HepG2 (cell line): ENCODE measurements at regions not wholly inside any gene's neighbourhood (a gene's known extent, or its start where the extent isn't known, plus 50 kb on each side); places are given as distances from the start of the nearest gene placed in this dataset.

ENCODE experiments used
- ATAC-seq: fragments of 200-7000 bp; cut with Tn5 transposase; 3 replicates; pipeline ENCODE4 v1.9.1; 2020; ENCODE audit warnings: mild to moderate bottlenecking, moderate library complexity
- BruUV-seq: library from RNA; stranded (reverse); fragments of 400-500 nt; replicated peaks from 2 replicates; lab custom pipeline; 2021; lab: Mats Ljungman, UMichigan
- CTCF ChIA-PET: fragments of 300-600 bp; formaldehyde crosslinking; extraction: SDS; loops from one replicate; lab custom pipeline; 2021; ENCODE audit warnings: low total read pairs, inconsistent platforms, low intra/inter-chr PET ratio; lab: Yijun Ruan, JAX
- POLR2A ChIA-PET: fragments of 350-600 bp; sonication (Branson Sonifier 250); formaldehyde crosslinking; loops from one replicate; lab custom pipeline; 2020; ENCODE audit warnings: antibody characterized with exemption, inconsistent platforms; lab: Yijun Ruan, JAX
- DNase-seq: peaks from one replicate; pipeline ENCODE4 v3.0.0-alpha.2; 2015; ENCODE audit warnings: low spot score
- FAIRE-seq: peaks from 3 replicates; lab custom pipeline; 2011; peaks lifted over from hg19 to GRCh38; lab: Jason Lieb, UNC
- H2AFZ ChIP-seq: one replicate; pipeline ENCODE4 v1.6.1; 2011; ENCODE audit warnings: low read length, inconsistent platforms
- H3K27ac ChIP-seq: fragments of 300-600 bp; 3 replicates; pipeline ENCODE4 v1.8.0; 2011; ENCODE audit warnings: mixed run types, mild to moderate bottlenecking, mixed read lengths, low read length, inconsistent platforms; ENCODE audit not compliant: insufficient read depth; ENCODE audit errors: extremely low read length
- H3K27me3 ChIP-seq, 2 experiments: fragments of 200-600 bp in 1 of 2; 2 replicates in 1 of 2; 3 replicates in 1 of 2; pipeline versions ENCODE4 v1.6.0 to v1.8.0; 2011; ENCODE audit warnings: low read length in 2 of 2, mild to moderate bottlenecking in 2 of 2, moderate library complexity in 2 of 2, inconsistent platforms in 1 of 2; ENCODE audit not compliant: insufficient read depth in 2 of 2, control insufficient read depth in 1 of 2
- H3K36me3 ChIP-seq, 2 experiments: fragments of 200-600 bp in 1 of 2; replicated peaks in 1 of 2; 2 replicates in 1 of 2; 3 replicates in 1 of 2; pipeline versions ENCODE4 v1.5.1 to v1.8.0; 2011; ENCODE audit warnings: low read length in 2 of 2, inconsistent platforms in 1 of 2; ENCODE audit not compliant: insufficient read depth in 2 of 2, control insufficient read depth in 1 of 2
- H3K4me1 ChIP-seq: 2 replicates; pipeline ENCODE4 v1.5.1; 2012; ENCODE audit warnings: low read length, inconsistent platforms; ENCODE audit not compliant: insufficient read depth
- H3K4me2 ChIP-seq: 2 replicates; pipeline ENCODE4 v1.6.0; 2011; ENCODE audit warnings: low read depth, low read length, inconsistent platforms
- H3K4me3 ChIP-seq, 3 experiments: fragments of 200-600 bp in 1 of 3; sonication (generic), shearing (Covaris generic) in 1 of 3; replicated peaks in 1 of 3; 2 replicates each; pipeline ENCODE4 v1.5.1; 2011 to 2016; ENCODE audit warnings: low read length in 3 of 3, inconsistent platforms in 2 of 3, low read depth in 2 of 3, mild to moderate bottlenecking in 2 of 3, control low read depth in 1 of 3, mixed read lengths in 1 of 3; ENCODE audit not compliant: insufficient read depth in 1 of 3
- H3K79me2 ChIP-seq: one replicate; pipeline ENCODE4 v1.6.1; 2011; ENCODE audit warnings: low read length, inconsistent platforms; ENCODE audit not compliant: insufficient read depth
- H3K9ac ChIP-seq: 2 replicates; pipeline ENCODE4 v1.6.0; 2011; ENCODE audit warnings: mild to moderate bottlenecking, low read depth, low read length, inconsistent platforms; ENCODE audit not compliant: insufficient read depth
- H3K9me3 ChIP-seq: 2 replicates; pipeline ENCODE4 v1.5.1; 2012; ENCODE audit warnings: mild to moderate bottlenecking, low read length
- H4K20me1 ChIP-seq: 2 replicates; pipeline ENCODE4 v1.6.0; 2011; ENCODE audit warnings: inconsistent platforms, mild to moderate bottlenecking, low read length, moderate library complexity; ENCODE audit not compliant: insufficient read depth
- AHR ChIP-seq: IDR thresholded peaks from 2 replicates; pipeline ENCODE4 v1.6.1; 2018; ENCODE audit warnings: missing genetic modification reagents, missing compliant biosample characterization
- ARID3A ChIP-seq: IDR thresholded peaks from 2 replicates; pipeline ENCODE4 v1.6.1; 2012; ENCODE audit warnings: low read depth, low read length, improper control_type of control experiment
- ATF1 ChIP-seq: IDR thresholded peaks from 2 replicates; pipeline ENCODE4 v1.6.1; 2016; ENCODE audit warnings: mild to moderate bottlenecking, control low read depth
- ATF7 ChIP-seq, 2 experiments: fragments of 450-650 bp in 1 of 2; sonication (generic) in 1 of 2; formaldehyde crosslinking in 1 of 2; IDR thresholded peaks; 2 replicates each; pipeline versions ENCODE4 v1.4.0 to v1.6.1; 2016 to 2020; ENCODE audit warnings: antibody characterized with exemption in 1 of 2, mild to moderate bottlenecking in 1 of 2, missing genetic modification reagents in 1 of 2
- BATF2 ChIP-seq: sonication (generic); formaldehyde crosslinking; IDR thresholded peaks from 2 replicates; pipeline ENCODE4 v1.8.0; 2022; ENCODE audit warnings: mild to moderate bottlenecking, missing genetic modification reagents, moderate library complexity
- CREM ChIP-seq, 2 experiments: sonication (generic) in 1 of 2; formaldehyde crosslinking in 1 of 2; IDR thresholded peaks; 2 replicates each; pipeline versions ENCODE4 v1.4.0 to v1.6.1; 2016 to 2020; ENCODE audit warnings: antibody characterized with exemption in 1 of 2, mild to moderate bottlenecking in 1 of 2, missing genetic modification reagents in 1 of 2
- HOMEZ ChIP-seq: IDR thresholded peaks from 2 replicates; pipeline ENCODE4 v1.6.1; 2016; ENCODE audit warnings: low read depth
- KMT2B ChIP-seq: IDR thresholded peaks from 2 replicates; pipeline ENCODE4 v1.6.1; 2016; ENCODE audit warnings: missing genetic modification reagents, missing compliant biosample characterization
- MED8 ChIP-seq: sonication (generic); formaldehyde crosslinking; IDR thresholded peaks from 2 replicates; pipeline ENCODE4 v1.8.1; 2023; ENCODE audit warnings: mild to moderate bottlenecking, missing genetic modification reagents; ENCODE audit not compliant: insufficient replicate concordance
- MXD3 ChIP-seq: IDR thresholded peaks from 2 replicates; pipeline ENCODE4 v1.6.1; 2016; ENCODE audit warnings: mild to moderate bottlenecking, missing biosample characterization, missing genetic modification reagents
- THRA ChIP-seq: sonication (generic); formaldehyde crosslinking; IDR thresholded peaks from 2 replicates; pipeline ENCODE4 v1.4.0; 2020; ENCODE audit warnings: missing genetic modification reagents, borderline replicate concordance
- TMF1 ChIP-seq: sonication (generic); formaldehyde crosslinking; IDR thresholded peaks from 2 replicates; pipeline ENCODE4 v1.8.1; 2022; ENCODE audit warnings: low read depth, missing genetic modification reagents
- ZGPAT ChIP-seq: IDR thresholded peaks from 2 replicates; pipeline ENCODE4 v1.6.1; 2016; ENCODE audit warnings: mild to moderate bottlenecking
- ZNF251 ChIP-seq: sonication (generic); formaldehyde crosslinking; IDR thresholded peaks from 2 replicates; pipeline ENCODE4 v1.9.0; 2021; ENCODE audit warnings: mild to moderate bottlenecking, missing genetic modification reagents
- ZNF326 ChIP-seq: sonication (generic); formaldehyde crosslinking; IDR thresholded peaks from 2 replicates; pipeline ENCODE4 v1.4.0; 2020; ENCODE audit warnings: missing genetic modification reagents, borderline replicate concordance
- ZNF430 ChIP-seq: sonication (generic); formaldehyde crosslinking; IDR thresholded peaks from 2 replicates; pipeline ENCODE4 v1.9.0; 2021; ENCODE audit warnings: mild to moderate bottlenecking, missing genetic modification reagents
- ZNF678 ChIP-seq: sonication (generic); formaldehyde crosslinking; IDR thresholded peaks from 2 replicates; pipeline ENCODE4 v1.4.0; 2020; ENCODE audit warnings: mild to moderate bottlenecking, missing genetic modification reagents
- ZNF781 ChIP-seq: sonication (generic); formaldehyde crosslinking; IDR thresholded peaks from 2 replicates; pipeline ENCODE4 v1.5.1; 2020; ENCODE audit warnings: borderline replicate concordance, mild to moderate bottlenecking, missing genetic modification reagents; ENCODE audit errors: not compliant biosample characterization
- WGBS: methylation state at CpG from one replicate; pipeline ENCODE4 v1.1.6; 2017; ENCODE audit warnings: low lambda C conversion rate; 5-methylcytosine and 5-hydroxymethylcytosine counted together
- in situ Hi-C: cut with HindIII; loops from 2 replicates; pipeline ENCODE4 v1.10.0; 2017; ENCODE audit warnings: low pct_unique_long_range_greater_than_20kb; ENCODE audit not compliant: extremely low pct_ligation_motif_present
- intact Hi-C: fragments of 100-400 bp; cut with micrococcal nuclease; formaldehyde crosslinking; loops from one replicate; pipeline ENCODE4 v1.10.0; 2022; ENCODE audit not compliant: unreplicated experiment

GRCh38 chr7:22016507-22016906, 70.8 kb upstream of the CDCA7L start:
- FAIRE-seq (no peak), DNase-seq (no peak), ATAC-seq (no peak)
- Histone ChIP-seq H2AFZ (no peak overlapping the region), H3K27ac (no peak overlapping the region), H3K27me3 (peaks cover 0 to 2% of the 10 kb centered on the region in 2 experiments; a peak in 1 of 5 replicates), H3K9me3 (no peaks in the 10 kb centered on the region), H3K4me2 (no peak overlapping the region), H3K9ac (no peak overlapping the region), H3K36me3 (no peaks in the 10 kb centered on the region), H4K20me1 (no peaks in the 10 kb centered on the region), H3K4me1 (no peaks in the 10 kb centered on the region), H3K79me2 (no peaks in the 10 kb centered on the region), H3K4me3 (no peak overlapping the region)
- under 1% methylated on average over 5 of the region's 5 CpGs for WGBS
- CTCF ChIA-PET, result no interaction called here
- BruUV-seq, result no TSS peak
- intact Hi-C loops, result no loop called here
- in situ Hi-C loops, result no loop called here
- POLR2A ChIA-PET, result no interaction called here
- TF ChIP-seq ZGPAT (CRISPR knock-in tag) (no peak), AHR (CRISPR knock-in tag) (no peak), MXD3 (CRISPR knock-in tag) (no peak), KMT2B (no peak), ZNF678 (CRISPR knock-in tag) (no peak), THRA (CRISPR knock-in tag) (no peak), ZNF430 (no peak), TMF1 (no peak), ATF1 (CRISPR knock-in tag) (no peak), ZNF251 (CRISPR knock-in tag) (no peak), CREM (IDR thresholded peaks at IDR 0.05) (no peak), CREM (CRISPR knock-in tag; IDR thresholded peaks at IDR 0.05) (no peak), ARID3A (no peak), BATF2 (no peak), ZNF326 (CRISPR knock-in tag) (no peak), ZNF781 (CRISPR knock-in tag) (no peak), HOMEZ (CRISPR knock-in tag) (no peak), ATF7 (IDR thresholded peaks at IDR 0.05) (no peak), ATF7 (CRISPR knock-in tag; IDR thresholded peaks at IDR 0.05) (no peak), MED8 (CRISPR knock-in tag) (no peak)
